Fibroblast of skin of left quadriceps (primary cell): ENCODE measurements at regions not wholly inside any gene's neighbourhood (a gene's known extent, or its start where the extent isn't known, plus 50 kb on each side); places are given as distances from the start of the nearest gene placed in this dataset.
"Not testable (repeated sequence)": the region's sequence is repeated elsewhere in the genome, so short reads cannot be mapped to it uniquely, and the experiment has no call there.

Experiments used
- DNase-seq, 2 experiments: peaks; one replicate each; pipeline ENCODE4 v3.0.0-alpha.2; 2013; ENCODE audit warnings: low read depth in 2 of 2

DNA sequence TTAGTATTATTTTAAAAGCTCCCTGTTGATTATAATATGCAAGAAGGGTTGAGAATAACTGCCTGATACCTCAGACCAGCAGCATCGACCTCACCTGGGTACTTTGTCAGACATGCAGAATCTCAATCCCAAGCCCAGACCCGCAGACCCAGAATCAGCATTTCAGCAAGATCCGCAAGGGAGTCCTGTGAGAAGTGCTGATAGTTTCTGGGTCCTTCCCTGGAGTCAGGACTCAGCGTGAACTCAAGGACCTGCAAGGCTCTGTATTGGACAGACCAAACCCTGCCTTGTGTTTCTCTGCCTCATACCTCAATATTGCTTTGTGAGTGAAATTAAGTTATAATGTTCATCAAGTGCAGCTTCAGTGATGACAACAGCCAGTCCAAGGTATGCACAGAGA, 149.5 kb upstream of the NPY start:
- DNase-seq = no peak

- no peak for DNase-seq
These were observed 148.8 kb upstream of the NPY start for GRCh38 chr7:24135003-24135817.

DNA sequence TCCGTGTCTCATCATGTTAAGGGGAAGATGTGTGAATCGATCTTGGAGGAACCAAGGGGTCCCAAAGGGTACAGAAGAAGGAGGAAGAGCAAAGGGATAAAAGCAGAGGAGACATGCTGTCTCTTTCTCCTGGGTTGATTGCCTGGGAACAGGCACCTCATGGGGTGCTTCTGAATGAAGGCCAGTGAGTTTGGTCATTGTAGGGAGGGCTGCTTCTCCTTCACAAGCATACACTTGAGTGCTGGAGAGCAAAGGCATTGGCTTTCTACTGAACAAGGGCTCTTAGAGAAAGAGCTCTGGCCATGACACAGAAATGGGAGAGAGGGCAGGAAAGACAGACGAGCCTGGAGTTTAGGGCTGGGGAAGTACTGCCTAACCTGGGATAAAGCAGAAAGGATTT, 146.7 kb upstream of the NPY start:
- DNase-seq = no peak

DNA sequence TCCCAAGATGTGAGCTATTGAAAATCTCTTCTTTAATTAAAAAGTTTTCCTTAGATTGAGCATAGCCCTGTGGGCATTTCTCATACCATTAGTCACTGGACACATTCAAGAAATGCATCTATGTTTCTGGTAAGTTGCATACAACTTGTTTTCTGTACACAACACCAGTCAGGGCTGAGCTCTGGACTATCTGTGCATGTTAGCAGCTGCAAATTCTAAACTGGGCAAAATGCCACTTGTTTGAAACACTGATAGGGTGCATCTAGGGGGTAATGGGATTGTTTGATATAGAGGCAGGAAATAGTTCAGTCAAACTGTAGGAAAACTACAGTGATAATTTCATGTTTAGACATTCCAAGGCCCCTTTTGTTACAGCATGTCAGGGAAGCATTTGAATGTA, 145.6 kb upstream of the NPY start:
- no peak for DNase-seq

DNA sequence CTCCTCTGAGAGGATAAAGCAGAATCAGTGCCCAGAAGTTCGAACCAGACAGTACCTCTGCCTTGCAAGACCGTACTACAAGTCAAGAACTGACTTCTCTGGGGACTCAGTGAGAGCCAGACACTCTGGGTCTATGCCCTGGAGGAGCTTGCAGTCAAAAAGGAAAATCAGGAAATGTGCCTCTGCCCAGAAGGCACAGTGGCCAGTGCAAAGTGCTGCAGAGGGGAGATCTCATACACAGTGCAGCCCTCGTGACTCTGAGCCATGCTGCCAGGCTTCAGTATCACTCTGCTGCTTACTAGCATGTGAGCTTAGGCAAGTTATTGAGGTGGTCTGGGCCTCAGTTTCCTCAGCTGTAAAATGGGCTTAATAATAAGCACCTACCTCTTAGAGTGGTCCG, 144.0 kb upstream of the NPY start:
- no peak for DNase-seq

DNA sequence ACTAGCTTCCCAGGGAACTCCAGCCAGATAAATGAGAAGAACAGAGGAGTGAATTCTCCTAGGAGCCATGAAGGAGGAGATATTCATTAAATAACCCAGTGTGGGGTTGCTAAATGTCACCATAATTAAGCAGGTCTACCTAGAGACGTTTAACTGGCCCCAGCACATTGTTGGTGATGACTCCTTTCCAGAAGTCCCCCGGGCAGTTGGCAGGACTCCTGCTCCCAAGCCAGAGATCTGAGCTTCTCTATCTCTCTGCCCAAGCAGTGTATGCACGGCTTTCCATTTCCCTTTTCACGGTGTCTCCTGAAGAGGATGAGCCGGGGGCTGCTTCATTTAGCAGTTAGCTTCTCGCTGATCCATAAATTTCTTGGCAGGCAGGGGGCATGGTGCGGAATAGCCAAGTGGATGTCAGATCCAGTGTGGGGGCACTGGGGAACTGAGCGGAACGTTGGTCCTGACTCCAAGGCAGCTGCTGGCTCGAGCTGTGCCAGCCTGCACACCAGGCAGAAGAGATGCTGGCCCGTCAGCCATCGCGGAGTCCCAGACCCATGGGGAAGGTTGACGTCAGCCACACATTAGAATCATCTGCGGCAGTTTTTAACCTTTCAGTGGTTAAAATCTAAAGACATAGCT, 142.0 kb upstream of the NPY start:
- no peak for DNase-seq

DNA sequence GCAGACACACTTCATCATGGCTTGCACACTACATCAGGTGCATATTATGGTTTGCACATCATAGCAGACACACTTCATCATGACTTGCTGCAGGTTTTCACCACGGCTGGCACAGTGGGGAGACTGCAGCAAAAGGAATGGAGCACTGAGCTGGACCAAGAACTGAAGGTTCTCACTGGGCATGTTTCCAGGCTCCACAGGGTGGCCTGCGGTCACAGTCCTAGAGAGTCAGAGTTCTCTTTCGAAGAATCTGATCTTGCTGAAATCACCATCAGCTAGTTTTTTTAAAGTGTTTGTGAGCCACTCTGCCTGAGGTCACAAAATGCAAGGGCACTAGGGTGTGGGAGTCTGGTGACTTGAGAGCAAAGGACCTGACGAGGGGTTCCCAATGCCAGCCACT, 140.4 kb upstream of the NPY start:
- DNase-seq = no peak

DNA sequence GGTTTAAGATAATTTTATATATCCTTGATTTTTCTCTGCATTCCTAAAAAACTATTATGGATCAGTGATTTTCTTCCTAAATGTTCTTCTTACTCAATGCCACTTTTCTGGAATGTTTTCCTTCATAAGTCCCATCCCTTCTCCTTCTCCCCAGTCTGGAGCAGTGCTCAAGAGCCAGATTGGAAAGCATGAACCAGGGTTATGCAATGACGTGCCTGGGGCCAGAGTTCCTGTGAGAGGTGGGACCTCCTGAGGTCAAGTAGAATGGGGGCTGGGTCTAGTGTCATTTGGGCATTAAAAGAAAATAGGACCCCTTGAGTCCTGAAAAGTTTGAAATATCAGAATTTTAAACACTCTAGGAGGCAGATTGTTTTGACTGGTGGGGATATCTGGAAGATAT, 132.0 kb upstream of the NPY start:
- no peak for DNase-seq

DNA sequence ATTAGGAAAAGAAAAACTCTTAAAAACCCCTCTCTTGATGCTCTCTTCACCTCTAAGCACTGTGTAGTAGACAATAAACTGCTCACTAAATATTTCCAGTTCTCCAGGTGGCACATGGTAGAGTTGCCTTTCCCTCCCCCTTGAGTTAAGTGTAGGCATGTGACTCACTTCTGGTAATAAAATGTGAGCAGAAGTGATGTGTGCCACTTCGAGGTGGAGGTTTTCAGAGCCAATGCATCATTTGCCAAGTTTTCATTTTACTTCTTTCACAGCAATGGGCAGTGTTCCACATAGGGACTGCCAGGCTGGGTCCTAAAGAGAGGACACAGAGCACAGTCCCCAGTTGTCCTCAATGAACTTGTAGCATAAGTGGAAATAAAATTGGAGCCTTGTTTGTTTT, 131.6 kb upstream of the NPY start:
- no peak for DNase-seq

- no peak for DNase-seq
These were observed 131.0 kb upstream of the NPY start for GRCh38 chr7:24152877-24153472.

DNA sequence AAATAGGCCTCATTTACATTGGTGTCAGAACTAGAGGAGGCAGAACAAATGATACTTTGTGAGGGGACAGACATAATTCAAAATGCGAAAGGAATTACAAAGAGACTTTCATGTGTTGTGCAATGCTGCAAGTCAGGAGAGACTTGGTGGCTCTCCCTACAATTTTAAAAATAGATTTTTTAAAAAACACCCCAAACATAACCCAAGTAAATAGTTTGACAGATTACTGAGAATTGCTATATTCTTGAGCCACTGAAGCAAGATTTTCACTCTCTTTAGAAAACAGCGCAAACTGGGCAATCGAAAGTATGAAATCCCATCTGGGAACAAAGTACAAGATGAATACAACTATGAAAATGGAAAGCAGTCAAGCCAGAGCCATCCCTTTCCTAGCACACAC, 126.3 kb upstream of the NPY start:
- no peak for DNase-seq

GRCh38 chr7:24158975-24159374, 125.0 kb upstream of the NPY start:
- peak; percentile 79 to 82 for DNase-seq

- DNase-seq = no peak
These were observed 119.6 kb upstream of the NPY start for GRCh38 chr7:24164401-24164800.

DNA sequence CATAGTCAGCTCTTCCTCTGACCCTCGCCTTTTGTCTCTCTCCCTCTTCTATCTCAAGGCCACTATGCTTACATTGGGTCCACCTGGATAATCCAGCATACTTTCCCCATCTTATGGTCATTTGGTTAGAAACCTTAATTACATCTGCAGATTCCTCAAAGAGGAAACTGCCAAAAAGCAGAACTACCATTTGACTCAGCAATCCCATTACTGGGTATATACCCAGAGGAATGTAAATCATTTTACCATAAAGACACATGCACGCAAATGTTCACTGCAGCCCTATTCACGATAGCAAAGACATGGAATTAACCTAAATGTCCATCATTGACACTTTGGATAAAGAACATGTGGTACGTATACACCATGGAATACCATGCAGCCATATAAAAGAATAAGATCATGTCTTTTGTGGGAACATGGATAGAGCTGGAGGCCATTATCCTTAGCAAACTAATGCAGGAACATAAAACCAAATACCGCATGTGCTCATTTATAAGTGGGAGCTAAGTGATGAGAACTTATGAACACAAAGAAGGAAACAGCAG, 114.8 kb upstream of the NPY start:
- no peak for DNase-seq

GRCh38 chr7:24171951-24172350, 112.0 kb upstream of the NPY start:
- DNase-seq = not testable (repeated sequence)

DNA sequence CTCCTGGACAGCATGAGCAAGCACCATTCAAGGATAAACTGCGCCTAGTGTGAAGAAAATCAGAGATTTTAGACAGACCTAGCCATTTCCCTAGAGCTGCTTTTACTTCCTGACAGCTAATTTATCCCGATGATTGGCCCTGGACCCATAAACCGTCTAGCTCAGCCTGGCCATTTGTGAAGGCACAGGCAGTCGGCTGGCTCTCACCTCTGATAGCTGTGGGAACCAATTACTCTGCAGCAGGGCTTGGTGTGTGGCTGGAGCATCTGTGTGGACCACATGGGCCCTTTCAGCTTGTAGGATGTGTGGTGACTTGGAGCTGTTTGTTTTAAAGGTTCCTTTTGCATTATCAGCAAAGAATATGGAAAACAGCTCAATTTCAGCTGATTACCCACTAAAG, 111.1 kb upstream of the NPY start:
- DNase-seq = no peak

- no peak for DNase-seq
These were observed 108.4 kb upstream of the NPY start for GRCh38 chr7:24175603-24176002.

DNA sequence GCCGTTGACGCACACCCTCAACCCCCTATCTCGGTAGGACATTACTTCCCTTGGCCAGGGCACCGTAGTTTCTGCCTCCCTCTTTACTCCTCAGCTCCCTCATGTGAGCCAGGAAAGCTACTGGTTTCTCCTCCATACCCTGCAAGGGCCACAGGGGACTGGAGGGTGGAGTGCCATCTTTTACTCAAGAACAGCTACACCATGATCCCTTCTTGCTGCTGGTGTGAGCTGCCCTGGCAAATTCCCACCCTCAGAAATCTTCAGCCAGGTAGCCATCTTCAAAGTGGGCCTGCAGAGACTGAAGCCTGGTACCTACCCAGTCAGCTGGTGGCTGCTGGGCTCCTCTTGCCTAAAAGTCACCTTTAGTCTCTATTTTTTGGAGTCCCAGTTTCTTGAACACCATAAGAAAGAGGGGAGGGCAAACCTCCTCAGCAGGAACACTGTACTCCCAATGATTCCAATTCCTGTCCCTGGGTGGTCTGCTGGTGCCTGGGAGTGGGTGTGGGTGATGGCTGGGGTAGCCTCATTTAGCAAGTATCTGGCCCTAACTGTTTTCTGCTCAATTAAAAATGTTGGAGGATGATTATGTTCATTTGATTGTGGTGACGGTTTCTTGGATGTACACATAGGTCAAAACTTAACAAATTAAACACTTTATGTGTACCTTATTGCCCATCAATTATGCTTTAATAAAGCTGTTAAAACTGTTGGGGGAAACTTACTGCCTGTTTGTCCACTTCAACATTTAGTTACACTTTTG, 105.0 kb upstream of the NPY start:
- DNase-seq = no peak

DNA sequence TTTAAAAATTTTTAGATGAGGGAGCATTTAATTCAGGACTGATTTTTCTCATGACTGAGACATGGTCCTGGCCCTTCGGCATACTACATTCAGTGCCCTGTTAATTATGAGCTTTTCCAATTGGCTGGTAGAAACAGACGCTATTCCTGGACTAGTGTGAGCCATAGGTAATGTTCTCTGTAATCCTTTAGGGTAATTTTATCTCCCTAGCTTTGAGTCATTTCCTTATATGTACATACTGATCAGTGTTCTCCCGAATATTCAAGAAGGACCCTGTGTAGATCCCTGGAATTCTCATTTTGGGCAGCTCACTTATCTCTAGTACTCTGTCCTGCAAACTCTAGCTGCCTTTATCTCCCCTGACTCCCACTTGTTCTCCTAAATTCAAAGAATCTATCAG, 92.6 kb upstream of the NPY start:
- DNase-seq = no peak

DNA sequence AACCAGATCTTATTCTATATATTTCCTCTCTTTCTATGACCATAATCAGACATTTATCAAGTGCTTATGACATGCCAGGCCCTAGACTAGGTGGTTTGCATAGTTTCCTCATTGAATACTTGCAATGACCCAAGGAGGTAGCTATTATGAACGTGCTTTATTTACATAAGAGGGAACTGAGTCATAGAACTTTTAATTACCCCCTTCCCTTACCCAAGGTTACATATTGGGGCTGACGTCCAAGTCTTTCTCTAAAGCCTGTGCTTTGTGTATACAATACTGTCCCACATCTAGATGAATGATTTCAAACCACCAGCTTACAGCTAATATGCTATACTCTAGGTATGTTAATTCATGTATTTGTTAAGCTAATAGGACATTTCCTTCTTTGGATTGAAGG, 91.9 kb upstream of the NPY start:
- DNase-seq = peak; percentile 55 to 59

GRCh38 chr7:24192691-24193090, 91.3 kb upstream of the NPY start:
- no peak for DNase-seq

DNA sequence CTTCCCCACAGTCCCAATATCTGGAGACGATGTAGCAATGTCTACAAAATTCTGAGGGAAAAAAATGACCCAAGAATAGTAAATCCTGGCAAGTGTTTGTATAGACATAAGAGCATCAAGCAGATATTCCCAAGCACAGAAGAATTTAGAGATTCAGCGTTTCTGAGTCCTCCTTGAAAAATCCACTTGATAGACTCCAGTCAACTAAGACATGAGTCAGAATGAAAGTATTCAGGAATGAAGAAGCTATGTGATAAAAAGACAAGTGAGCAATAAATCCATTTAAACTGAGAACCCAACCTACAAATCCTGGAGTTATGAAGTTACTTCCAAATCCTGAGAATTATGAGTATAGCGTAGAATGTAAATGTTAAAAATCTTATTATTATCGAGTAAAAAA, 86.1 kb upstream of the NPY start:
- peak; percentile 27 to 36 for DNase-seq
